ENCODE measurements at regions not wholly inside any gene's neighbourhood (a gene's known extent, or its start where the extent isn't known, plus 50 kb on each side); places are given as distances from the start of the nearest gene placed in this dataset.

- H2BK120ac ChIP-seq (ENCODE audit: low read depth, low read length), result no peak overlapping the region
- H4K91ac ChIP-seq (ENCODE audit: low read length), result no peak overlapping the region
- no peaks in the 10 kb centered on the region for H3K9me3 ChIP-seq (ENCODE audit: control insufficient read depth, low read length)
- H3K4ac ChIP-seq (ENCODE audit: low read depth in 1 of 2, low read length in 2 of 2), result no peak overlapping the region
- DNase-seq, result no peak
- no peak overlapping the region for H3K4me2 ChIP-seq (ENCODE audit: low read length, poor library complexity, severe bottlenecking)
- no peak overlapping the region for H3K18ac ChIP-seq (ENCODE audit: low read depth in 1 of 2, low read length in 2 of 2)
- WGBS, result no CpG with 5 or more reads among the region's 2 CpGs
- no peak overlapping the region for H3K14ac ChIP-seq (ENCODE audit: low read length in 2 of 2)
- no peaks in the 10 kb centered on the region for H3K36me3 ChIP-seq (ENCODE audit: control insufficient read depth in 1 of 2, insufficient read depth in 2 of 2, low read depth in 1 of 2, low read length in 2 of 2)
- no peaks in the 10 kb centered on the region for H3K79me1 ChIP-seq (replicated peaks; ENCODE audit: low read length, poor library complexity, severe bottlenecking)
- no peak overlapping the region for H2AK5ac ChIP-seq (ENCODE audit: low read length, severe bottlenecking)
- H2BK15ac ChIP-seq (ENCODE audit: low read depth, poor library complexity, severe bottlenecking), result no peak overlapping the region
- H3K27ac ChIP-seq (ENCODE audit: low read length, poor library complexity, severe bottlenecking), result no peak overlapping the region
- H2BK12ac ChIP-seq (ENCODE audit: low read length in 2 of 2), result no peak overlapping the region
- H3K9ac ChIP-seq (ENCODE audit: low read length), result no peak overlapping the region
- H4K8ac ChIP-seq (ENCODE audit: low read length), result no peak overlapping the region
- H2BK5ac ChIP-seq (ENCODE audit: low read depth, low read length, poor library complexity, severe bottlenecking), result no peak overlapping the region
- H3K4me1 ChIP-seq (ENCODE audit: control insufficient read depth, insufficient read depth, low read depth, low read length), result peaks cover 5% of the 10 kb centered on the region
- no peak overlapping the region for H3K23ac ChIP-seq (ENCODE audit: low read length in 2 of 2)
- no peak overlapping the region for H2AFZ ChIP-seq (ENCODE audit: low read depth, low read length)
- H3K4me3 ChIP-seq (ENCODE audit: insufficient read depth in 1 of 2, low read depth in 1 of 2, low read length in 2 of 2), result no peak overlapping the region
- no peaks in the 10 kb centered on the region for H3K27me3 ChIP-seq (ENCODE audit: control insufficient read depth in 1 of 2, insufficient read depth in 1 of 2, low read length in 2 of 2)
Observed at GRCh38 chrX:37904833-37905232, 57.5 kb upstream of the DYNLT3 start.

- WGBS, result 12% methylated on average over 20 of the region's 36 CpGs
- H3K4ac ChIP-seq (ENCODE audit: low read depth in 1 of 2, low read length in 2 of 2), result no peak overlapping the region
- peak overlapping the region; percentile 57 for H3K4me2 ChIP-seq (ENCODE audit: low read length, poor library complexity, severe bottlenecking)
- H2BK15ac ChIP-seq (ENCODE audit: low read depth, poor library complexity, severe bottlenecking), result no peak overlapping the region
- H3K18ac ChIP-seq (ENCODE audit: low read depth in 1 of 2, low read length in 2 of 2), result peak overlapping the region in 1 of 2 experiments; percentile 16
- no peak overlapping the region for H4K91ac ChIP-seq (ENCODE audit: low read length)
- no peak overlapping the region for H2AFZ ChIP-seq (ENCODE audit: low read depth, low read length)
- no peak overlapping the region for H2AK5ac ChIP-seq (ENCODE audit: low read length, severe bottlenecking)
- peak overlapping the region; percentile 75 for H3K27ac ChIP-seq (ENCODE audit: low read length, poor library complexity, severe bottlenecking)
- peak; percentile 25 for DNase-seq
- H2BK12ac ChIP-seq (ENCODE audit: low read length in 2 of 2), result no peak overlapping the region
- H3K14ac ChIP-seq (ENCODE audit: low read length in 2 of 2), result no peak overlapping the region
- H3K27me3 ChIP-seq (ENCODE audit: control insufficient read depth in 1 of 2, insufficient read depth in 1 of 2, low read length in 2 of 2), result no peaks in the 10 kb centered on the region
- H3K4me3 ChIP-seq (ENCODE audit: insufficient read depth in 1 of 2, low read depth in 1 of 2, low read length in 2 of 2), result peak overlapping the region; percentile 46 to 72
- H2BK120ac ChIP-seq (ENCODE audit: low read depth, low read length), result no peak overlapping the region
- no peak overlapping the region for H2BK5ac ChIP-seq (ENCODE audit: low read depth, low read length, poor library complexity, severe bottlenecking)
- no peaks in the 10 kb centered on the region for H3K9me3 ChIP-seq (ENCODE audit: control insufficient read depth, low read length)
- no peaks in the 10 kb centered on the region for H3K36me3 ChIP-seq (ENCODE audit: control insufficient read depth in 1 of 2, insufficient read depth in 2 of 2, low read depth in 1 of 2, low read length in 2 of 2)
- H3K79me1 ChIP-seq (replicated peaks; ENCODE audit: low read length, poor library complexity, severe bottlenecking), result no peaks in the 10 kb centered on the region
- H3K4me1 ChIP-seq (ENCODE audit: control insufficient read depth, insufficient read depth, low read depth, low read length), result peaks cover 5% of the 10 kb centered on the region
- no peak overlapping the region for H3K23ac ChIP-seq (ENCODE audit: low read length in 2 of 2)
- H3K9ac ChIP-seq (ENCODE audit: low read length), result peak overlapping the region; percentile 41
- H4K8ac ChIP-seq (ENCODE audit: low read length), result no peak overlapping the region
Observed at GRCh38 chrX:37905436-37906147, 58.2 kb upstream of the DYNLT3 start.

GRCh38 chrX:37906357-37906756 lies 59.0 kb upstream of the DYNLT3 start:
- no peak overlapping the region for H2BK12ac ChIP-seq (ENCODE audit: low read length in 2 of 2)
- no peaks in the 10 kb centered on the region for H3K27me3 ChIP-seq (ENCODE audit: control insufficient read depth in 1 of 2, insufficient read depth in 1 of 2, low read length in 2 of 2)
- H4K8ac ChIP-seq (ENCODE audit: low read length), result no peak overlapping the region
- H2AK5ac ChIP-seq (ENCODE audit: low read length, severe bottlenecking), result no peak overlapping the region
- peaks cover 5% of the 10 kb centered on the region for H3K4me1 ChIP-seq (ENCODE audit: control insufficient read depth, insufficient read depth, low read depth, low read length)
- H3K23ac ChIP-seq (ENCODE audit: low read length in 2 of 2), result no peak overlapping the region
- peak overlapping the region; percentile 58 for H3K4me2 ChIP-seq (ENCODE audit: low read length, poor library complexity, severe bottlenecking)
- no peak overlapping the region for H3K4ac ChIP-seq (ENCODE audit: low read depth in 1 of 2, low read length in 2 of 2)
- H3K14ac ChIP-seq (ENCODE audit: low read length in 2 of 2), result no peak overlapping the region
- no peak overlapping the region for H3K18ac ChIP-seq (ENCODE audit: low read depth in 1 of 2, low read length in 2 of 2)
- no peaks in the 10 kb centered on the region for H3K79me1 ChIP-seq (replicated peaks; ENCODE audit: low read length, poor library complexity, severe bottlenecking)
- no peak overlapping the region for H4K91ac ChIP-seq (ENCODE audit: low read length)
- DNase-seq, result no peak
- H2BK5ac ChIP-seq (ENCODE audit: low read depth, low read length, poor library complexity, severe bottlenecking), result no peak overlapping the region
- H3K36me3 ChIP-seq (ENCODE audit: control insufficient read depth in 1 of 2, insufficient read depth in 2 of 2, low read depth in 1 of 2, low read length in 2 of 2), result no peaks in the 10 kb centered on the region
- H3K4me3 ChIP-seq (ENCODE audit: insufficient read depth in 1 of 2, low read depth in 1 of 2, low read length in 2 of 2), result peak overlapping the region in 1 of 2 experiments; percentile 72
- peak overlapping the region; percentile 75 for H3K27ac ChIP-seq (ENCODE audit: low read length, poor library complexity, severe bottlenecking)
- no peak overlapping the region for H2BK120ac ChIP-seq (ENCODE audit: low read depth, low read length)
- no peak overlapping the region for H2BK15ac ChIP-seq (ENCODE audit: low read depth, poor library complexity, severe bottlenecking)
- no peaks in the 10 kb centered on the region for H3K9me3 ChIP-seq (ENCODE audit: control insufficient read depth, low read length)
- peak overlapping the region; percentile 41 for H3K9ac ChIP-seq (ENCODE audit: low read length)
- H2AFZ ChIP-seq (ENCODE audit: low read depth, low read length), result no peak overlapping the region
- WGBS, result 39% methylated on average over 6 of the region's 11 CpGs

GRCh38 chrX:37910186-37910585 lies 62.8 kb upstream of the DYNLT3 start:
- Histone ChIP-seq H2BK120ac (ENCODE audit: low read depth, low read length) (no peak overlapping the region), H3K4ac (ENCODE audit: low read depth in 1 of 2, low read length in 2 of 2) (no peak overlapping the region), H3K9me3 (ENCODE audit: control insufficient read depth, low read length) (no peaks in the 10 kb centered on the region), H3K4me3 (ENCODE audit: insufficient read depth in 1 of 2, low read depth in 1 of 2, low read length in 2 of 2) (no peak overlapping the region), H3K79me1 (replicated peaks; ENCODE audit: low read length, poor library complexity, severe bottlenecking) (peaks cover 2% of the 10 kb centered on the region), H3K4me2 (ENCODE audit: low read length, poor library complexity, severe bottlenecking) (no peak overlapping the region), H3K18ac (ENCODE audit: low read depth in 1 of 2, low read length in 2 of 2) (no peak overlapping the region), H2BK5ac (ENCODE audit: low read depth, low read length, poor library complexity, severe bottlenecking) (no peak overlapping the region), H3K9ac (ENCODE audit: low read length) (no peak overlapping the region), H3K27ac (ENCODE audit: low read length, poor library complexity, severe bottlenecking) (no peak overlapping the region), H3K23ac (ENCODE audit: low read length in 2 of 2) (no peak overlapping the region), H2AK5ac (ENCODE audit: low read length, severe bottlenecking) (no peak overlapping the region), H2AFZ (ENCODE audit: low read depth, low read length) (no peak overlapping the region), H3K4me1 (ENCODE audit: control insufficient read depth, insufficient read depth, low read depth, low read length) (peaks cover 3% of the 10 kb centered on the region), H3K14ac (ENCODE audit: low read length in 2 of 2) (no peak overlapping the region), H4K91ac (ENCODE audit: low read length) (no peak overlapping the region), H3K27me3 (ENCODE audit: control insufficient read depth in 1 of 2, insufficient read depth in 1 of 2, low read length in 2 of 2) (no peaks in the 10 kb centered on the region), H3K36me3 (ENCODE audit: control insufficient read depth in 1 of 2, insufficient read depth in 2 of 2, low read depth in 1 of 2, low read length in 2 of 2) (no peaks in the 10 kb centered on the region), H2BK15ac (ENCODE audit: low read depth, poor library complexity, severe bottlenecking) (no peak overlapping the region), H2BK12ac (ENCODE audit: low read length in 2 of 2) (no peak overlapping the region), H4K8ac (ENCODE audit: low read length) (no peak overlapping the region)
- no CpG with 5 or more reads among the region's 1 CpG for WGBS
- DNase-seq, result no peak
